Stimulated activated naive B cell treated with anti-CD40 and anti-IgM and Interleukin-4, amounts not matched to agents 10 μg/mL and 1 μg/mL and 100 μg/mL, for 72 hours (primary cell): ENCODE measurements at regions not wholly inside any gene's neighbourhood (a gene's known extent, or its start where the extent isn't known, plus 50 kb on each side); places are given as distances from the start of the nearest gene placed in this dataset.
A peak's percentile ranks its signal among the peaks of the same experiment; 100 is the strongest.
"Not testable (repeated sequence)": the region's sequence is repeated elsewhere in the genome, so short reads cannot be mapped to it uniquely, and the experiment has no call there.

Experiments
- ATAC-seq, 2 donors: fragments of 150-1000 bp; cut with Tn5 transposase; replicated peaks; 2 replicates each; pipeline ENCODE4 v1.10.0; 2021; ENCODE audit warnings: moderate library complexity in 1 of 2
- DNase-seq: peaks from one replicate; pipeline ENCODE4 v3.0.0; 2021
- H3K27ac Mint-ChIP-seq: one replicate; pipeline ENCODE4 v1.8.0; 2022; ENCODE audit warnings: mild to moderate bottlenecking, mixed read lengths
- H3K27me3 Mint-ChIP-seq, 2 donors: one replicate each; pipeline ENCODE4 v1.8.0; 2022; ENCODE audit warnings: mixed read lengths in 2 of 2
- H3K36me3 Mint-ChIP-seq, 2 donors: one replicate each; pipeline ENCODE4 v1.8.0; 2022; ENCODE audit warnings: mixed read lengths in 2 of 2, mild to moderate bottlenecking in 1 of 2
- H3K4me1 Mint-ChIP-seq, 2 donors: one replicate each; pipeline ENCODE4 v1.8.0; 2022; ENCODE audit warnings: mixed read lengths in 2 of 2, mild to moderate bottlenecking in 1 of 2
- H3K4me3 Mint-ChIP-seq, 2 donors: one replicate each; pipeline ENCODE4 v1.8.0; 2022; ENCODE audit warnings: mild to moderate bottlenecking in 2 of 2, mixed read lengths in 2 of 2, moderate library complexity in 1 of 2
- H3K9me3 Mint-ChIP-seq, 2 donors: one replicate each; pipeline ENCODE4 v1.8.0; 2022; ENCODE audit warnings: mixed read lengths in 2 of 2, mild to moderate bottlenecking in 1 of 2

GRCh38 chr14:105940534-105941225, 414.3 kb downstream of the TMEM121 start:
- Mint-ChIP-seq H3K4me3 (peak overlapping the region in 1 of 2 donors; percentile 47), H3K36me3 (no peaks in the 10 kb centered on the region), H3K9me3 (no peaks in the 10 kb centered on the region), H3K4me1 (peaks cover 8 to 13% of the 10 kb centered on the region in 2 donors), H3K27ac (no peak overlapping the region), H3K27me3 (no peaks in the 10 kb centered on the region)
- ATAC-seq (peak in 1 of 2 donors; percentile 45), DNase-seq (no peak)

- Mint-ChIP-seq H3K4me3 (no peak overlapping the region), H3K27me3 (no peaks in the 10 kb centered on the region), H3K9me3 (no peaks in the 10 kb centered on the region), H3K36me3 (no peaks in the 10 kb centered on the region), H3K27ac (no peak overlapping the region), H3K4me1 (peaks cover 8 to 13% of the 10 kb centered on the region in 2 donors)
- ATAC-seq (no peak), DNase-seq (no peak)
Measured at GRCh38 chr14:105941226-105942166, 415.1 kb downstream of the TMEM121 start.

- H3K27ac Mint-ChIP-seq, H3K4me3 Mint-ChIP-seq, DNase-seq, ATAC-seq, H3K27me3 Mint-ChIP-seq, H3K9me3 Mint-ChIP-seq, H3K36me3 Mint-ChIP-seq: not testable (repeated sequence)
- peaks cover 8 to 13% of the 10 kb centered on the region in 2 donors for H3K4me1 Mint-ChIP-seq
Measured at GRCh38 chr14:105942725-105943124, 416.3 kb downstream of the TMEM121 start.

GRCh38 chr14:105943973-105944602, 417.7 kb downstream of the TMEM121 start:
- Mint-ChIP-seq H3K4me1 (peaks cover 13 to 21% of the 10 kb centered on the region in 2 donors), H3K36me3 (peaks cover 0 to 2% of the 10 kb centered on the region in 2 donors), H3K27me3 (no peaks in the 10 kb centered on the region), H3K27ac (no peak overlapping the region), H3K4me3 (no peak overlapping the region), H3K9me3 (no peaks in the 10 kb centered on the region)
- DNase-seq (no peak), ATAC-seq (no peak)

GRCh38 chr14:105944632-105945610, 418.5 kb downstream of the TMEM121 start:
- peak overlapping the region in 1 of 2 donors; percentile 63 for H3K4me3 Mint-ChIP-seq
- H3K9me3 Mint-ChIP-seq = no peaks in the 10 kb centered on the region
- peaks cover 15 to 28% of the 10 kb centered on the region in 2 donors for H3K4me1 Mint-ChIP-seq
- H3K27me3 Mint-ChIP-seq = no peaks in the 10 kb centered on the region
- peaks cover 0 to 2% of the 10 kb centered on the region in 2 donors for H3K36me3 Mint-ChIP-seq
- H3K27ac Mint-ChIP-seq = peak overlapping the region; percentile 87
- peak; percentile 44 for DNase-seq
- ATAC-seq = peak; percentile 69 to 72

- no peak overlapping the region for H3K27ac Mint-ChIP-seq
- H3K4me3 Mint-ChIP-seq = no peak overlapping the region
- peaks cover 0 to 2% of the 10 kb centered on the region in 2 donors for H3K36me3 Mint-ChIP-seq
- no peaks in the 10 kb centered on the region for H3K9me3 Mint-ChIP-seq
- ATAC-seq = no peak
- H3K4me1 Mint-ChIP-seq = peaks cover 13 to 33% of the 10 kb centered on the region in 2 donors
- no peaks in the 10 kb centered on the region for H3K27me3 Mint-ChIP-seq
- DNase-seq = no peak
Measured at GRCh38 chr14:105945896-105946295, 419.5 kb downstream of the TMEM121 start.

- Mint-ChIP-seq H3K9me3 (no peaks in the 10 kb centered on the region), H3K27me3 (no peaks in the 10 kb centered on the region), H3K36me3 (peaks cover 0 to 2% of the 10 kb centered on the region in 2 donors), H3K4me1 (peaks cover 13 to 36% of the 10 kb centered on the region in 2 donors), H3K27ac (no peak overlapping the region), H3K4me3 (no peak overlapping the region)
- DNase-seq = no peak
- no peak for ATAC-seq
Measured at GRCh38 chr14:105947599-105947998, 421.2 kb downstream of the TMEM121 start.

GRCh38 chr14:105948955-105949354, 422.6 kb downstream of the TMEM121 start:
- Mint-ChIP-seq H3K4me3 (peak overlapping the region; percentile 3 to 31), H3K4me1 (peaks cover 15 to 36% of the 10 kb centered on the region in 2 donors)
- H3K27me3 Mint-ChIP-seq, H3K36me3 Mint-ChIP-seq, DNase-seq, H3K9me3 Mint-ChIP-seq, H3K27ac Mint-ChIP-seq: not testable (repeated sequence)
- peak; percentile 70 to 77 for ATAC-seq

- peaks cover 12 to 30% of the 10 kb centered on the region in 2 donors for H3K4me1 Mint-ChIP-seq
- peak; percentile 79 to 89 for ATAC-seq
- not testable (repeated sequence) for H3K27me3 Mint-ChIP-seq, DNase-seq, H3K36me3 Mint-ChIP-seq, H3K9me3 Mint-ChIP-seq
- peak overlapping the region; percentile 9 for H3K27ac Mint-ChIP-seq
- H3K4me3 Mint-ChIP-seq = peak overlapping the region in 1 of 2 donors; percentile 51
Measured at GRCh38 chr14:105950364-105950892, 424.0 kb downstream of the TMEM121 start.

GRCh38 chr14:105951399-105951798, 425.0 kb downstream of the TMEM121 start:
- Mint-ChIP-seq H3K4me1 (peaks cover 12 to 30% of the 10 kb centered on the region in 2 donors), H3K27me3 (no peaks in the 10 kb centered on the region), H3K9me3 (no peaks in the 10 kb centered on the region), H3K36me3 (peaks cover 0 to 2% of the 10 kb centered on the region in 2 donors), H3K27ac (no peak overlapping the region), H3K4me3 (no peak overlapping the region)
- no peak for ATAC-seq
- DNase-seq = no peak

- Mint-ChIP-seq H3K4me1 (peaks cover 12 to 30% of the 10 kb centered on the region in 2 donors), H3K27me3 (no peaks in the 10 kb centered on the region), H3K27ac (no peak overlapping the region), H3K36me3 (peaks cover 0 to 2% of the 10 kb centered on the region in 2 donors), H3K4me3 (no peak overlapping the region), H3K9me3 (no peaks in the 10 kb centered on the region)
- ATAC-seq (no peak), DNase-seq (no peak)
Measured at GRCh38 chr14:105952222-105952621, 425.8 kb downstream of the TMEM121 start.

- Mint-ChIP-seq H3K36me3 (peaks cover 0 to 2% of the 10 kb centered on the region in 2 donors), H3K27ac (no peak overlapping the region), H3K4me3 (no peak overlapping the region), H3K9me3 (peaks cover 0 to 1% of the 10 kb centered on the region in 2 donors), H3K27me3 (no peaks in the 10 kb centered on the region), H3K4me1 (peaks cover 12 to 30% of the 10 kb centered on the region in 2 donors)
- ATAC-seq = no peak
- no peak for DNase-seq
Measured at GRCh38 chr14:105952826-105953225, 426.4 kb downstream of the TMEM121 start.

GRCh38 chr14:105961625-105962024, 435.2 kb downstream of the TMEM121 start:
- not testable (repeated sequence) for H3K36me3 Mint-ChIP-seq, ATAC-seq, H3K27ac Mint-ChIP-seq, H3K27me3 Mint-ChIP-seq, H3K9me3 Mint-ChIP-seq, DNase-seq, H3K4me3 Mint-ChIP-seq
- H3K4me1 Mint-ChIP-seq = peaks cover 5 to 10% of the 10 kb centered on the region in 2 donors
